ENCODE measurements at regions not wholly inside any gene's neighbourhood (a gene's known extent, or its start where the extent isn't known, plus 50 kb on each side); places are given as distances from the start of the nearest gene placed in this dataset.
"Not testable (repeated sequence)": the region's sequence is repeated elsewhere in the genome, so short reads cannot be mapped to it uniquely, and the experiment has no call there.

- no peak for DNase-seq (ENCODE audit: low spot score)
Observed at GRCh38 chr13:42398533-42398932, 126.6 kb downstream of the AKAP11 start.

GRCh38 chr13:42400188-42400833 is 128.4 kb downstream of the AKAP11 start:
- no peak for DNase-seq (ENCODE audit: low spot score)

GRCh38 chr13:42401376-42401775 is 129.4 kb downstream of the AKAP11 start:
- no peak for DNase-seq (ENCODE audit: low spot score)

DNA sequence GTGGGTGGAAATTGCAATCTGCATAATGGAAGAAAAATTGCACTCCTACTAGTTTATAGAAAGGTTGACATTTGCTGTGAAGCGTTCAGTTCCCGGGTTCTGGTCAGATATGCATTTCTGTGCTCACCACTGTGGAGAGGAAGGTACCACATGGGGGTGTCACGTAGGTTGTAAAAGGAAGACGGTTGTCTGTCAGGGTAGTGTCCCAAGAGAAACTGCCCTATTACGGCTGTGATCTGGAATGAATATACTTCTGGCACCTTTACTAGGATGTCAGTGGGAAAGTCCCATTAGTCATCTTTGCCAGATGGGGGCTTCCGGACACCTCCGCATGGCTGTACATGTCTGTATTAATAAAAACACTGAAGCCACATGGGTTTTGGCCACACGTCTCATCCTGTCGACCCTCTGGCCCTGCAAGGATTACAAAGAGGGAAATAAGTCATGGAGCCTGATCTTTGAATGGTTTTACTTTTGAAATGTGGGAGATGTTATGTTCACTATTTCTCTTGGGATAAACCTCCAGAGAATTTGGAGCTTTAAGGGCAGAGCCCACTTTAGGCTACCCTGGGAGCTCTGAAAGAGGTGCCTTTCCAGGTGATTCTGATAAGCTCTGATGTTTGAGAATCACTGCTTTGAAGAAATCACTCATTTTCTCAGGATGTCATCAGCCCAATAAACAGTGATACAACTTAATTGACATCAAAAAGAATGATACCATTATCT is 133.9 kb downstream of the AKAP11 start:
- no peak for DNase-seq (ENCODE audit: low spot score)

GRCh38 chr13:42409075-42409474 is 137.1 kb downstream of the AKAP11 start:
- no peak for DNase-seq (ENCODE audit: low spot score)

- no peak for DNase-seq (ENCODE audit: low spot score)
Observed at GRCh38 chr13:42409551-42409950, 137.6 kb downstream of the AKAP11 start.

DNA sequence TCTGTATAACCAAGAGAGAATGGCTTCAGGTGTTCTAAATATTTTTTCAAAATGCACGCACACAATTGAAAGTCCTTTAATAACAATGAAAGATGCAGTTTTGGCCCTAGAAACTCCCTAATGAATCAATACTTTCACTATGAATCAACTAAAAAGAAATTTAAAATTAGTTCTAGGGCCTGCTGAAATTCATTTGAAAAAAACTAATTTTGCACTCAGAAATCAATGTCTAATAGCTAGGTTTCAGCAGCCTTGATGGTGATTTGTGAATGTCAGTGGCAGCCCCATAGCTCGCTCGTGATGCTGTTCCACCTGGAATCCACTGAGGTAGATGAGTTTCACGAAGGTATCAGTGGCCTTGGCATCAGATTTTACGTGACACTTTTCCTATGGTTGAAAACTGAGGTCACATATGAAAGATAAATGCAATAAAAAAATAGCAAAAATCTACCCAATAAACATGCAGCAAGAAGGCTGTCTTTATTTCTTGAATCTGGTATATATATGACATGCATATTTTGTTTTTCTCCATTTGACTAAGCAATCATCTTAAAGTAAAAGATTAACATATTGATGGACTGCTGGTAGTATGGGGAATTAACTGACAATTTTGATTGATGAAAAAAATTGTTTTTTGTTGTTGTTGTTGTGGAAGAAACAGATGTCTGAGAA is 141.0 kb downstream of the AKAP11 start:
- DNase-seq (ENCODE audit: low spot score): no peak

DNA sequence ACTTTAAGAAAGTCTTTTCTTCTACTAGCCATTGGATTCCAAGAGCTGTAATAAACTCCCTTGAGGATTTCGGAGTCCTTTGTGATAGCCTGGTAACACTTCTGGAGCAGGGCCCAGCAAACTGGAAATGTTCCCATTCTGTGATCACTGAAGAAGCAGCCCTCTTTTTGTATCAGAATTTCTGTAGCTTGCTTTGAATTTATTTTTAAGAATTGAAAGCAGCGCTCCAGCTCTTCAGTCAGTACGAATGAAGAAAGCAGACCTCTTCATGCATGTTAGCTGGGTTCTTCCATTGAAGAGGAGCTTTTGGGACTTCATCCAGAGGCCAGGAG is 141.5 kb downstream of the AKAP11 start:
- no peak for DNase-seq (ENCODE audit: low spot score)

DNA sequence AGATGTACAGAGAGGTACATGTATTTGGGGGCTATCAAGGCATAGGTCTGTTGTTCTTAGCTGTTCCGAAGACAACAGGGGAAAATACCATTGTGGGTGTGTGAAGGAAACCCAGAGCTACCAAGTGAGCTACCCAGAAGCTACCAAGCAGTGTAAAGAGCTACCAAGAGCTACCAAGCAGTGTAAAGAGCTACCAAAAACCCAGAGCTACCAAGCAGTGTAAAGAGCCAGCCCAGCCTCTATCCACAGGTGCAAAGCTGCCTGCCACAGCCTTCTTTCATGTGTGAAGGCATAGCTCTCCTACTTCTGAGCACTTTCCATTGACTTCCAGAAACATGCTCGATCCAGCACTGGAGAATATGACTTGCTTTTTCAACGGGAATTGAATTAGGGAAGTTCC is 145.7 kb downstream of the AKAP11 start:
- DNase-seq (ENCODE audit: low spot score): no peak

DNA sequence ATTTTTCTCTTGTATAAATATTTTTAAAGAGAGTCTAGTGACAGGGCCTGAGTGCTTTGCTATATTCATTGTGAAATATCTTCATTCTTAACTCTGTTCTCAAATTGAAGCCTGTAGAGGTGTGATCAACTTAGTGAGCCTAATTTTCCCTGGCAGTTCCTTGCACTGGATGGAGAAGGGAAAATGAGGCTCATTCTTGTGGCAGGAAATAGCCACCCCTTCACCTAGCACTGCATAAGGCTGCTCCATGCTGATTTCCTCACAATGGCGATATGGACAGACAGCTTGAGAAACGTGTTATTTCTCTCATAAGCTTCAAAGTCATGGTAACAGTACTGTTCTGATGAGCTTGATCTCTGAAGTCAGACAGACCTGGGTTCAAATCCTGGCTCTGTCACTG is 146.2 kb downstream of the AKAP11 start:
- no peak for DNase-seq (ENCODE audit: low spot score)

DNA sequence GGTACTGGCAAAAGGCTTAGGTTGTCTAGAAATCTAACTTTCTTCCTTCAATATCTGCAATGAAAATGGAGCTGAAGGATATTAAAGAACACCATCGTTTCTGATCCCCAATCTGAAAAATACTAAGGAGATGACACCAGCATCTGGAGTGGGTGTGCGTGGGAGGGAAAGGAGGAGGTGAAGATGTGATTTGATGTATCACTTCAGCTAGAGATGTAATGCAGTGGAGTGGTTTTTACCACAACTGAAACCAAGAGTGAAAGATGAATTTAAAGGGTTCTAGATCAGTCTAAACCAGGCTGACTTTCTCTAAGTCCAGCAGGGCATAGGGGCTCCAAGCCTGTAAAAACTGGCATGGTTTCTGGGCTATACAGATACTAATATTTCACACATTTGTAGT is 148.4 kb downstream of the AKAP11 start:
- no peak for DNase-seq (ENCODE audit: low spot score)

DNA sequence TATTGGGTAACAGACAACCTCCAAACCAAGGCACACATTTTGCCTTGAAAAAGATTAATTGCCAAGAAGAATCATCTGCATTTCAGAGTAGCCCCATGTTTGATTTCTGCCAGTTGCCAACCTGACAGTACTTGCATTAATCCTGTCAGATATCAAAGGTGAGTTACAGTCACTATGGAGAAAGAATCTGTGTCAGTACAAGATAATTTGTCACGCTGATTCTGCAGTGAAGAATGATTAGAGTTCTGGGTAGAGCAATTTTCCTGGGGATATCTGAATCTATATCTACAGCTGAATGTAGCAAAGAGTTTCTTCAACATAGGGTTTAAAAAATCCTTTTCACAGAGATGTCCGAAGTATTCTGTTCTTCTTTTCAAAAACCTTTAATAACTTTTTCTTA is 150.7 kb downstream of the AKAP11 start:
- DNase-seq (ENCODE audit: low spot score): no peak

DNA sequence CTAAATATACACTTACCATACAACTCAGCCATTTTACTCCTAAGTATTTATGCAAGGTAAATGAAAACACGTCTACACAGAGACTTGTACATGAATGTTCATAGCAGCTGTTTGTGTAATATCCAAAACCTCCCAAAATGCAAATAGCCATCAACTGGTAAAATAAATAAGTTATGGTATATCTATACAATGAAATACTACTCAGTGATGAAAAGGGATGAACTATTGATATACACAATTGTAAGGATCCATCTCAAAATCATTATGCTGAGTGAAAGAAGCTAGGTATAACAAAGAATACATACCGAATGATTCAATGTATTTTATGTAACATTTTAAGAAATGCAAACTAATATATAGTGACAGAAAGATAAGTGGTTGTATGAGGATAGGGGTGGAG is 149.8 kb upstream of the TNFSF11 start:
- DNase-seq (ENCODE audit: low spot score): no peak

DNA sequence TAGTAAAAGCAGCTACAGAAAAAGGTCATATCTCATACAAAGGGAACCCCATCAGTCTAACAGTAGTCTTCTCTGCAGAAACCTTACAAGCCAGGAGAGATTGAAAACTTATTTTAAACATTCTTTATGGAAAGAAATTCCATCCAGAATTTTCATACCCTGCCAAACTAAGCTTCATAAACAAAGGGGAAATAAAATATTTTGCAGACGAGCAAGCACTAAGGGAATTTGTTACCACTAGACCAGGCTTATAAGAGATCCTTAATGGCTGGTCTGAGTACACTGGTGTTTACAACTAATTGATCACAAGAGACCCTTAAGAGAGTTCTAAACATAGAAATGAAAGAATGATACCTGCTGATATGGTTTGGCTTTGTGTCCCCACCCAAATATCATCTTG is 128.6 kb upstream of the TNFSF11 start:
- no peak for DNase-seq (ENCODE audit: low spot score)

DNA sequence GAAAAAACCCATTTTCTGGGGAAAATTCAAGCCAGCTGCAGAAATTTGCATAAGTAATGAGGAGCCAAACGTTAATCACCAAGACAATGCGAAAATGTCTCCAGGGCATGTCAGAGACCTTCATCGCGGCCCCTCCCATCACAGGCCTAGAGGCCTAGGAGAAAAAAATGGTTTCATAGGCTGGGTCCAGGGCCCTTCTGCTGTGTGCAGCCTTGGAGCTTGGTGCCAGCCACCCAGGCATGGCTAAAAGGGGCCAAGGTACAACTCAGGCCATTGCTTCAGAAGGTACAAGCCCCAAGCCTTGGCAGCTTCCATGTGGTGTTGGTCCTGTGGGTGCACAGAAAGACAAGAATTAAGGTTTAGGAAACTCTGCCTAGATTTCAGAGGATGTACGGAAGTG is 127.4 kb upstream of the TNFSF11 start:
- not testable (repeated sequence) for DNase-seq (ENCODE audit: low spot score)

- DNase-seq (ENCODE audit: low spot score): no peak
Observed at GRCh38 chr13:42453091-42453645, 120.8 kb upstream of the TNFSF11 start.

DNA sequence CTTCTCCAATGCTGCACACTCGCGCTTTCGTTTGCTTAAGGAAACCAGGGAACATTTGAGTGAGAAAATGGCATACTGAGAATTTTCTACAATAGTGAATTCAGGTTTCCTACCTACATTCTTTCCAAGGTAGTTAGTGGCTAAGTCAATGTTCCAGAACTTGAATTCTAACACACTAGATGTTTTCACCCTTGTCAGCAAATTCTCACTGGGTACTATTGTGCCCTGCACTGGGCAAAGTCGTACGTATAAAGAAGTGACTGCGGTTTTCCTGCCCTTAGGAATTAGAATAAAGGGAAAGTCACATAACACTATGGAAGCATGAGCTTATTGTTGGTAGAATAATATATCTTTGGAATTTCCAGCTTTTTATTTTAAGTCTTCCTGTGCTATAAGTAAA is 119.2 kb upstream of the TNFSF11 start:
- no peak for DNase-seq (ENCODE audit: low spot score)

DNA sequence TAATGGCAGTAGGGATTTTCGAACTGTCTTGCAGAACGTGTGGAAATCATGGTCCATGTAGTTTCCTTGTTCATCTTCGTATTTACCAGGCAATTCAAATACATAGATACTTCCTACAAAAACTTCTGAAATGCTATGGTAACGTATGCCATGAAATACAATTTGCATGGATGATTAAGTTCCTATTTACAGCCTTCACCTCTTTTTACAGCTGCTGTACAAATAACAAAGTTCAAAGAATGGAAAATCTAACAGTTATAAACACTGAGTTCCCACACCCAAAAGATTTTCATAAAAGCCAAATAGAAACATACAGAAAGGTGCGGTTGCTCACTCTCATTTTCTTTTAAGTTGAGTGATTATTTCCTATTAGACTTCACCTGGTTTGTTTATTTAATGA is 115.8 kb upstream of the TNFSF11 start:
- DNase-seq (ENCODE audit: low spot score): no peak

DNA sequence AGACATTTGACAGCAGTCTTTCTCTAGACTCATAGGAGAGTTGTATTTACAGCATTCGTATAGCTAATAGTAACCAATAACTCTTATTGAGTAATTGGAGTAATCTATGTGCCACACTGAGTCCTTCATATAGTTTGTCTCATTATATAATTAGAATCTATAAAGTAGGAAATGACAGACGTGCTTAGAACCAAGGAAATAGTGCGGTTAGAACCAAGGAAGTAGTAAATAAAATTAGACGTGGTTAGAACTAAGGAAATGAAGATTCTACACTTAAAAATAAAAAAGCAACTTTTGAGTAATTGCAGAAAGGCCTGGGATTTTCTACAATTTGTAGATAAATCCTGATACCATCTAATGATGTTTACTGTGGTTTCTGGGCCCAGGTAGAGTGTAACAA is 107.8 kb upstream of the TNFSF11 start:
- no peak for DNase-seq (ENCODE audit: low spot score)

- DNase-seq (ENCODE audit: low spot score): no peak
Observed at GRCh38 chr13:42466609-42467008, 107.3 kb upstream of the TNFSF11 start.

- no peak for DNase-seq (ENCODE audit: low spot score)
Observed at GRCh38 chr13:42474954-42475353, 99.0 kb upstream of the TNFSF11 start.

DNA sequence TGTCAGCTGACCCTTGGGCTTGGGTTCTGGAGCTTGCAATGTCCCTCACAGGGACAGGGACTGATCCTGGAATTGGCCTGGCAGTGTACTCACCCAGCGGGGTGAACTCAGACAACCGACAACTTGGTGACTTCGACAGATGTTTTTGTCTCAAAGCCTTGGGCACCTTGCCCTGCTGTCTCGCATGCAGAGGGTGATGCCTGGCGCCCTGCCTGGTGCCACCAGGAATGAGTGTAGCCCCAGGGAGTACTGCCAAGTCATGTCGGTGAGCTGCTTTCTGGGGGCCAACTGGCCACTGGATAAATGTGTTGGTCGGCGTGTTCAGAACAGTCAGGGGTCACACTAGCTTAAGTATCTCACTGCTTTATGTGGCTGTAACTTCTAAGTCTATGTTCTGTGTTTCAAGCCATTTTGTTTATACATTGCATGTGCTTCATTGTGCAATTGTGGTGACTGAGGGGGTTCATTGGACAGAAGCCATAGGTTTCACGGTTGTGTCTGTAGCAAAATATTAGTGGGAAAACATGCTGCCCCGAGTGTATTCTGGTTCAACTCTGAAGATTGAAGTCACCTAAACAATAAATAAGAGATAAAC is 96.3 kb upstream of the TNFSF11 start:
- DNase-seq (ENCODE audit: low spot score): no peak

All from AG20443 (cell line).